K562 (cell line): ENCODE measurements at regions not wholly inside any gene's neighbourhood (a gene's known extent, or its start where the extent isn't known, plus 50 kb on each side); places are given as distances from the start of the nearest gene placed in this dataset.

Experiments used
- ATAC-seq: fragments of 200-7000 bp; cut with Tn5 transposase; 3 replicates; pipeline ENCODE4 v1.9.1; 2020; ENCODE audit warnings: moderate library complexity
- BruUV-seq: library from RNA; stranded (reverse); fragments of 400-500 nt; replicated peaks from 2 replicates; lab custom pipeline; 2021; lab: Mats Ljungman, UMichigan
- CTCF ChIA-PET: fragments of 300-600 bp; formaldehyde crosslinking; extraction: SDS; loops from one replicate; lab custom pipeline; 2021; ENCODE audit warnings: low intra/inter-chr PET ratio; lab: Yijun Ruan, JAX
- POLR2A ChIA-PET: fragments of 300-600, 350-650 bp; sonication (Branson Sonifier 250); formaldehyde crosslinking; extraction: SDS; loops from one replicate; lab custom pipeline; 2021; ENCODE audit warnings: antibody characterized with exemption, inconsistent platforms; lab: Yijun Ruan, JAX
- DNase-seq, 4 experiments: peaks; one replicate each; pipeline versions ENCODE4 v3.0.0 to v3.0.0-alpha.2; 2011 to 2018; ENCODE audit warnings: low spot score in 3 of 4, mixed read lengths in 3 of 4; ENCODE audit errors: extremely low read depth in 1 of 4
- FAIRE-seq: peaks from 2 replicates; lab custom pipeline; 2011; peaks lifted over from hg19 to GRCh38; lab: Jason Lieb, UNC
- H2AFZ ChIP-seq: 2 replicates; pipeline ENCODE4 v1.6.0; 2011; ENCODE audit warnings: low read depth, low read length, control low read depth, inconsistent platforms
- H3K27ac ChIP-seq: fragments of 200-600 bp; 3 replicates; pipeline ENCODE4 v1.8.0; 2011; ENCODE audit warnings: low read depth, mild to moderate bottlenecking, control low read depth, inconsistent platforms, low read length, moderate library complexity, mixed read lengths; ENCODE audit errors: extremely low read depth
- H3K27me3 ChIP-seq, 2 experiments: fragments of 300-600 bp in 1 of 2; 2 replicates in 1 of 2; 3 replicates in 1 of 2; pipeline versions ENCODE4 v1.6.0 to v1.8.0; 2011; ENCODE audit warnings: inconsistent platforms in 2 of 2, low read length in 2 of 2, mild to moderate bottlenecking in 1 of 2, mixed read lengths in 1 of 2, moderate library complexity in 1 of 2; ENCODE audit not compliant: control insufficient read depth in 2 of 2, insufficient read depth in 2 of 2
- H3K36me3 ChIP-seq: fragments of 300-600 bp; 3 replicates; pipeline ENCODE4 v1.8.0; 2011; ENCODE audit warnings: mild to moderate bottlenecking, low read length, inconsistent platforms; ENCODE audit not compliant: control insufficient read depth, insufficient read depth
- H3K4me1 ChIP-seq, 2 experiments: fragments of 200-600 bp in 1 of 2; replicated peaks in 1 of 2; 2 replicates in 1 of 2; 3 replicates in 1 of 2; pipeline versions ENCODE4 v1.5.1 to v1.8.0; 2011; ENCODE audit warnings: inconsistent platforms in 2 of 2, low read length in 2 of 2, mild to moderate bottlenecking in 1 of 2, mixed read lengths in 1 of 2, moderate library complexity in 1 of 2; ENCODE audit not compliant: control insufficient read depth in 2 of 2, insufficient read depth in 2 of 2
- H3K4me2 ChIP-seq: 2 replicates; pipeline ENCODE4 v1.6.1; 2011; ENCODE audit warnings: low read length, control low read depth, inconsistent platforms, mixed read lengths; ENCODE audit not compliant: insufficient read depth
- H3K4me3 ChIP-seq: fragments of 200-600 bp; sonication (generic), shearing (Covaris generic); 2 replicates; pipeline ENCODE4 v1.5.1; 2016; ENCODE audit warnings: control low read depth, inconsistent platforms
- H3K79me2 ChIP-seq: fragments of 200-600 bp; 3 replicates; pipeline ENCODE4 v1.8.0; 2011; ENCODE audit warnings: low read length, inconsistent platforms; ENCODE audit not compliant: control insufficient read depth, insufficient read depth
- H3K9ac ChIP-seq, 2 experiments: 2 replicates each; pipeline versions ENCODE4 v1.6.0 to v1.6.1; 2011; ENCODE audit warnings: low read depth in 2 of 2, low read length in 2 of 2, control low read depth in 1 of 2, inconsistent platforms in 1 of 2, mild to moderate bottlenecking in 1 of 2, mixed read lengths in 1 of 2; ENCODE audit not compliant: insufficient read depth in 1 of 2
- H3K9me1 ChIP-seq: one replicate; pipeline ENCODE4 v1.6.0; 2011; ENCODE audit warnings: inconsistent platforms, mild to moderate bottlenecking, low read length, moderate library complexity; ENCODE audit not compliant: control insufficient read depth, insufficient read depth
- H3K9me3 ChIP-seq: replicated peaks from 2 replicates; pipeline ENCODE4 v1.5.1; 2011; ENCODE audit warnings: low read depth, low read length, inconsistent platforms; ENCODE audit not compliant: control insufficient read depth, insufficient read depth
- H4K20me1 ChIP-seq: replicated peaks from 2 replicates; pipeline ENCODE4 v1.6.1; 2011; ENCODE audit warnings: low read length, inconsistent platforms, mixed read lengths; ENCODE audit not compliant: control insufficient read depth, insufficient read depth
- CBFA2T3 ChIP-seq: fragments of 450-650 bp; IDR thresholded peaks from 2 replicates; pipeline ENCODE4 v1.6.1; 2017
- FOXK2 ChIP-seq, 2 experiments: fragments of 450-650 bp; IDR thresholded peaks in 1 of 2; conservative IDR thresholded peaks in 1 of 2; 2 replicates each; pipeline ENCODE4 v1.6.1; 2016; ENCODE audit warnings: low read depth in 2 of 2, mild to moderate bottlenecking in 1 of 2
- GATAD2A ChIP-seq: fragments of 450-650 bp; IDR thresholded peaks from 2 replicates; pipeline ENCODE4 v1.6.1; 2017
- KHSRP ChIP-seq: fragments of 450-650 bp; IDR thresholded peaks from 2 replicates; pipeline ENCODE4 v1.6.1; 2017
- L3MBTL2 ChIP-seq: fragments of 450-650 bp; IDR thresholded peaks from 2 replicates; pipeline ENCODE4 v1.6.1; 2016; ENCODE audit warnings: mild to moderate bottlenecking, moderate library complexity
- MTA1 ChIP-seq: fragments of 450-650 bp; IDR thresholded peaks from 2 replicates; pipeline ENCODE4 v1.6.1; 2017; ENCODE audit warnings: borderline replicate concordance
- NKRF ChIP-seq: fragments of 450-650 bp; IDR thresholded peaks from 2 replicates; pipeline ENCODE4 v1.6.1; 2016; ENCODE audit warnings: borderline replicate concordance
- PHF8 ChIP-seq: fragments of 200-600 bp; sonication (generic); IDR thresholded peaks from 2 replicates; pipeline ENCODE4 v1.6.1; 2012; ENCODE audit warnings: mixed run types, mild to moderate bottlenecking, inconsistent platforms, low read length, moderate library complexity, borderline replicate concordance
- RFX1 ChIP-seq: fragments of 450-650 bp; IDR thresholded peaks from 2 replicates; pipeline ENCODE4 v1.6.1; 2016; ENCODE audit warnings: mild to moderate bottlenecking, moderate library complexity
- RHOXF2B ChIP-seq: fragments of 250-450 bp; sonication (Bioruptor Pico); conservative IDR thresholded peaks from 2 replicates; pipeline ENCODE4 v1.5.1; 2021
- SAFB2 ChIP-seq: fragments of 200-400 bp; formaldehyde crosslinking; IDR thresholded peaks from 2 replicates; pipeline ENCODE4 v1.6.1; 2018; ENCODE audit warnings: borderline replicate concordance, low read length, low read depth, moderate library complexity; ENCODE audit not compliant: severe bottlenecking
- SNIP1 ChIP-seq: fragments of 450-650 bp; IDR thresholded peaks from 2 replicates; pipeline ENCODE4 v1.7.1; 2017; ENCODE audit warnings: low read depth, mild to moderate bottlenecking
- ZNF143 ChIP-seq: sonication (generic); formaldehyde crosslinking; IDR thresholded peaks from 2 replicates; pipeline ENCODE4 v1.9.0; 2022; ENCODE audit warnings: mild to moderate bottlenecking, missing genetic modification reagents
- ZNF217 ChIP-seq: sonication (generic); formaldehyde crosslinking; IDR thresholded peaks from 2 replicates; pipeline ENCODE4 v1.8.0; 2022; ENCODE audit warnings: mild to moderate bottlenecking, missing genetic modification reagents
- ZNF23 ChIP-seq: fragments of 250-450 bp; sonication (Bioruptor Pico); IDR thresholded peaks from 2 replicates; pipeline ENCODE4 v1.4.0; 2020; ENCODE audit warnings: mild to moderate bottlenecking
- ZNF316 ChIP-seq: fragments of 450-650 bp; IDR thresholded peaks from 2 replicates; pipeline ENCODE4 v1.6.1; 2016
- ZNF408 ChIP-seq: fragments of 250-450 bp; sonication (Bioruptor Pico); IDR thresholded peaks from 2 replicates; pipeline ENCODE4 v1.4.0; 2020; ENCODE audit warnings: low read depth, mild to moderate bottlenecking, moderate library complexity
- ZNF449 ChIP-seq: fragments of 250-450 bp; sonication (Bioruptor Pico); IDR thresholded peaks from 2 replicates; pipeline ENCODE4 v1.8.0; 2022; ENCODE audit warnings: moderate library complexity, mild to moderate bottlenecking, inconsistent platforms
- WGBS: fragments of 100-300 bp; shearing (Covaris generic); methylation state at CpG from one replicate; pipeline ENCODE4 v1.1.6; 2016; ENCODE audit warnings: low coverage, mixed read lengths; ENCODE audit not compliant: insufficient coverage; ENCODE audit errors: missing lambda C conversion rate; 5-methylcytosine and 5-hydroxymethylcytosine counted together
- in situ Hi-C: fragments of 300-500 bp; cut with MboI; formaldehyde crosslinking; loops from 4 replicates; pipeline ENCODE4 v1.15.0; 2018; ENCODE audit warnings: inconsistent platforms, mixed read lengths
- intact Hi-C: fragments of 100-400 bp; cut with micrococcal nuclease; formaldehyde crosslinking; loops from 2 replicates; pipeline ENCODE4 v1.14.2; 2022
- TF ChIP-seq, protein P1 (sequence below): fragments of 250-450 bp; sonication (Bioruptor Pico); IDR thresholded peaks from 2 replicates; pipeline ENCODE4 v1.6.1; 2021; ENCODE audit warnings: mild to moderate bottlenecking

- TF ChIP-seq GATAD2A (no peak), ZNF143 (CRISPR knock-in tag) (no peak), ZNF408 (no peak), RHOXF2B (no peak), MTA1 (no peak), FOXK2 (conservative IDR thresholded peaks at IDR 0.05 in 1 of 2, IDR thresholded peaks at IDR 0.05 in 1 of 2; ENCODE audit: low read depth in 2 of 2) (no peak), ZNF23 (CRISPR knock-in tag) (no peak)
- TF ChIP-seq, protein P1, sequence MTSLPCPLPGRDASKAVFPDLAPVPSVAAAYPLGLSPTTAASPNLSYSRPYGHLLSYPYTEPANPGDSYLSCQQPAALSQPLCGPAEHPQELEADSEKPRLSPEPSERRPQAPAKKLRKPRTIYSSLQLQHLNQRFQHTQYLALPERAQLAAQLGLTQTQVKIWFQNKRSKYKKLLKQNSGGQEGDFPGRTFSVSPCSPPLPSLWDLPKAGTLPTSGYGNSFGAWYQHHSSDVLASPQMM (CRISPR knock-in tag), result no peak
Observed at GRCh38 chr4:179663641-179664429, 2221.6 kb upstream of the AGA start (continued).

DNA sequence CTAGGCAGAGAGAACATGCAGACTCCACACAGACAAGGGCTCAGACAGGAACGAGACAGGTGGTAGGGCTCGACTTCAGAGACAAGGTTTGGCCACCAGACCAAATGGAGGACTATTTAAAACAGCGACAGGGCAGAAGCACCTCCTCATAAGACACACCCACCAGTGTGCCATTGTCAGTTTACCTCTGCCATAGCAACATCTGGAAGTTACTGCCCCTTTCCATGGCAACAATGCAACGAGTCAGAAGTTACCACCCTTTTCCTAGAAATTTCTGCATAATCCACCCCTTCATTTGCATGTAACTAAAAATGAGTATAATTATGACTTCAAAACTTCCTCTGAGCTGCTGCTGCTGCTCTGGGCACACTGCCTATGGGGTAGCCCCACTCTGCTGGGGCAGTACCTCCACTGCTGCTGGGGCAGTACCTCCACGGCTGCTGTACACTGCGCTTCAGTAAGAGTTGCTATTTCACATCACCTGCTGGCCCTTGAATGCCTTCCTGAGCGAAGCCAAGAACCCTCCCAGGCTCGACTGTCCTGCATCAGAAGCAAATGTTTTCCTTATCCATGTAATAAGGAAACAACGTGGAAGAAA, 2222.3 kb upstream of the AGA start:
- no peaks in the 10 kb centered on the region for H3K79me2 ChIP-seq
- no peaks in the 10 kb centered on the region for H3K36me3 ChIP-seq
- no peaks in the 10 kb centered on the region for H3K4me1 ChIP-seq
- DNase-seq (no peak), FAIRE-seq (no peak), ATAC-seq (no peak)
- ChIA-PET CTCF (no interaction called here), POLR2A (no interaction called here)
- 4% methylated on average over 9 of the region's 9 CpGs for WGBS
- H3K27ac ChIP-seq, result no peak overlapping the region
- H4K20me1 ChIP-seq, result no peaks in the 10 kb centered on the region
- intact Hi-C loops (no loop called here), in situ Hi-C loops (no loop called here)
- BruUV-seq, result no TSS peak
- H2AFZ ChIP-seq, result no peak overlapping the region
- no peaks in the 10 kb centered on the region for H3K9me1 ChIP-seq
- no peak overlapping the region for H3K9ac ChIP-seq
- H3K4me3 ChIP-seq, result no peak overlapping the region
- no peaks in the 10 kb centered on the region for H3K27me3 ChIP-seq
- H3K4me2 ChIP-seq, result no peak overlapping the region
- no peaks in the 10 kb centered on the region for H3K9me3 ChIP-seq
- TF ChIP-seq L3MBTL2 (no peak), CBFA2T3 (no peak), PHF8 (no peak), NKRF (no peak), ZNF449 (CRISPR knock-in tag) (no peak), ZNF217 (CRISPR knock-in tag) (no peak), SNIP1 (no peak), SAFB2 (no peak), ZNF316 (no peak), KHSRP (no peak), RFX1 (no peak)
